ENCODE measurements at regions not wholly inside any gene's neighbourhood (a gene's known extent, or its start where the extent isn't known, plus 50 kb on each side); places are given as distances from the start of the nearest gene placed in this dataset.

DNA sequence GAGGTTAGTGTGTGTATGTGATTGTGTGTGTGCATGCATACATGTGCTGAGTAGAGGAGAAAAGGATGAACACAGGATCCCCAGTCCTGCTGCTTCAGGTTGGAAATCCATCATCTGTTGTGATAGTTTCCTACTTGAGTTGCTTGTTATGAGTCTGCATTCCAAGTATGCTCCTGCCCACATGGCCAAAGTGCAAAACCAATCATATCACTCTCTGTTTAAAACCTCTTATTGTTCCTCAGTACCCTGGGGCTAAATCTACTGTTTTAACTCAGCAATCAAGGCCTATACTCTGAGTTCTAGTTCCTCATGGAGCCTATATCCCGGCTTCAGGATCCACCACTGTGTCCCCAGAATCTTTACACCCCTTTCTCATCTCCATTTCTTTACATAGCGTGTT, 139.9 kb upstream of the TLE3 start:
- TF ChIP-seq, protein P1, sequence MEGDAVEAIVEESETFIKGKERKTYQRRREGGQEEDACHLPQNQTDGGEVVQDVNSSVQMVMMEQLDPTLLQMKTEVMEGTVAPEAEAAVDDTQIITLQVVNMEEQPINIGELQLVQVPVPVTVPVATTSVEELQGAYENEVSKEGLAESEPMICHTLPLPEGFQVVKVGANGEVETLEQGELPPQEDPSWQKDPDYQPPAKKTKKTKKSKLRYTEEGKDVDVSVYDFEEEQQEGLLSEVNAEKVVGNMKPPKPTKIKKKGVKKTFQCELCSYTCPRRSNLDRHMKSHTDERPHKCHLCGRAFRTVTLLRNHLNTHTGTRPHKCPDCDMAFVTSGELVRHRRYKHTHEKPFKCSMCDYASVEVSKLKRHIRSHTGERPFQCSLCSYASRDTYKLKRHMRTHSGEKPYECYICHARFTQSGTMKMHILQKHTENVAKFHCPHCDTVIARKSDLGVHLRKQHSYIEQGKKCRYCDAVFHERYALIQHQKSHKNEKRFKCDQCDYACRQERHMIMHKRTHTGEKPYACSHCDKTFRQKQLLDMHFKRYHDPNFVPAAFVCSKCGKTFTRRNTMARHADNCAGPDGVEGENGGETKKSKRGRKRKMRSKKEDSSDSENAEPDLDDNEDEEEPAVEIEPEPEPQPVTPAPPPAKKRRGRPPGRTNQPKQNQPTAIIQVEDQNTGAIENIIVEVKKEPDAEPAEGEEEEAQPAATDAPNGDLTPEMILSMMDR (IDR thresholded peaks at IDR 0.05) = no peak
- no peak for TF ChIP-seq POLR2A (IDR thresholded peaks at IDR 0.05)
